OCI-LY3 (cell line): ENCODE measurements at regions not wholly inside any gene's neighbourhood (a gene's known extent, or its start where the extent isn't known, plus 50 kb on each side); places are given as distances from the start of the nearest gene placed in this dataset.

ENCODE experiments used
- CTCF ChIP-seq: fragments of 200-600, 300-600 bp; sonication (generic); IDR thresholded peaks from 2 replicates; pipeline ENCODE4 v1.5.1; 2014; ENCODE audit warnings: antibody characterized with exemption, low read length, low read depth
- EZH2phosphoT487 ChIP-seq: fragments of 200-600 bp; shearing (Covaris generic); IDR thresholded peaks from 2 replicates; pipeline ENCODE4 v1.6.1; 2018; ENCODE audit warnings: antibody characterized with exemption, mixed run types, low read depth

- TF ChIP-seq CTCF (no peak), EZH2phosphoT487 (no peak)
Measured at GRCh38 chr5:136579238-136579637, 213.9 kb upstream of the TRPC7 start.
